CD8-positive, alpha-beta memory T cell (primary cell): ENCODE measurements at regions not wholly inside any gene's neighbourhood (a gene's known extent, or its start where the extent isn't known, plus 50 kb on each side); places are given as distances from the start of the nearest gene placed in this dataset.
"Not testable (repeated sequence)": the region's sequence is repeated elsewhere in the genome, so short reads cannot be mapped to it uniquely, and the experiment has no call there.

ENCODE experiments used
- CTCF ChIA-PET: fragments of 350-600 bp; sonication (Branson Sonifier 250); formaldehyde crosslinking; loops from one replicate; lab custom pipeline; 2021; ENCODE audit warnings: antibody characterized with exemption; lab: Charles Lee
- POLR2A ChIA-PET: fragments of 350-600 bp; sonication (Branson Sonifier 250); formaldehyde crosslinking; loops from one replicate; lab custom pipeline; 2021; ENCODE audit warnings: antibody characterized with exemption; lab: Charles Lee
- DNase-seq, 5 donors: peaks; one replicate each; pipeline versions ENCODE4 v3.0.0 to v3.0.0-alpha.2; 2020 to 2022; ENCODE audit warnings: mixed read lengths in 1 of 5
- H3K27ac ChIP-seq: one replicate; pipeline ENCODE4 v1.7.0; 2013; ENCODE audit warnings: low read depth, mild to moderate bottlenecking, low read length, moderate library complexity
- H3K27me3 ChIP-seq: 2 replicates; pipeline ENCODE4 v1.7.0; 2013; ENCODE audit warnings: low read length, mild to moderate bottlenecking; ENCODE audit not compliant: insufficient read depth, poor library complexity, severe bottlenecking
- H3K36me3 ChIP-seq: 2 replicates; pipeline ENCODE4 v1.7.0; 2013; ENCODE audit warnings: mild to moderate bottlenecking, low read length, moderate library complexity; ENCODE audit not compliant: insufficient read depth
- H3K4me1 ChIP-seq: 2 replicates; pipeline ENCODE4 v1.7.0; 2013; ENCODE audit warnings: mild to moderate bottlenecking, low read length, moderate library complexity; ENCODE audit not compliant: insufficient read depth
- H3K4me3 ChIP-seq: 2 replicates; pipeline ENCODE4 v1.7.0; 2013; ENCODE audit warnings: mild to moderate bottlenecking, low read length
- H3K9me3 ChIP-seq: 2 replicates; pipeline ENCODE4 v1.7.0; 2013; ENCODE audit warnings: mild to moderate bottlenecking, low read length
- H3K27ac Mint-ChIP-seq, 8 donors: one replicate each; pipeline ENCODE4 v1.8.0; 2020 to 2021; ENCODE audit warnings: mixed read lengths in 8 of 8, mild to moderate bottlenecking in 6 of 8, inconsistent platforms in 3 of 8, moderate library complexity in 3 of 8
- H3K27me3 Mint-ChIP-seq, 2 donors: one replicate each; pipeline ENCODE4 v1.8.0; 2020 to 2021; ENCODE audit warnings: mixed read lengths in 2 of 2, mild to moderate bottlenecking in 1 of 2, moderate library complexity in 1 of 2
- H3K36me3 Mint-ChIP-seq, 3 donors: one replicate each; pipeline ENCODE4 v1.8.0; 2020 to 2021; ENCODE audit warnings: mixed read lengths in 3 of 3, inconsistent platforms in 1 of 3, mild to moderate bottlenecking in 1 of 3
- H3K4me1 Mint-ChIP-seq, 3 donors: one replicate each; pipeline ENCODE4 v1.8.0; 2020 to 2021; ENCODE audit warnings: mixed read lengths in 3 of 3, inconsistent platforms in 1 of 3, mild to moderate bottlenecking in 1 of 3
- H3K4me3 Mint-ChIP-seq, 7 donors: one replicate each; pipeline ENCODE4 v1.8.0; 2020 to 2021; ENCODE audit warnings: mixed read lengths in 7 of 7, mild to moderate bottlenecking in 6 of 7, moderate library complexity in 4 of 7, inconsistent platforms in 2 of 7
- H3K9me3 Mint-ChIP-seq, 5 donors: one replicate each; pipeline ENCODE4 v1.8.0; 2020 to 2022; ENCODE audit warnings: mixed read lengths in 5 of 5, mild to moderate bottlenecking in 3 of 5, moderate library complexity in 2 of 5, inconsistent platforms in 1 of 5

DNA sequence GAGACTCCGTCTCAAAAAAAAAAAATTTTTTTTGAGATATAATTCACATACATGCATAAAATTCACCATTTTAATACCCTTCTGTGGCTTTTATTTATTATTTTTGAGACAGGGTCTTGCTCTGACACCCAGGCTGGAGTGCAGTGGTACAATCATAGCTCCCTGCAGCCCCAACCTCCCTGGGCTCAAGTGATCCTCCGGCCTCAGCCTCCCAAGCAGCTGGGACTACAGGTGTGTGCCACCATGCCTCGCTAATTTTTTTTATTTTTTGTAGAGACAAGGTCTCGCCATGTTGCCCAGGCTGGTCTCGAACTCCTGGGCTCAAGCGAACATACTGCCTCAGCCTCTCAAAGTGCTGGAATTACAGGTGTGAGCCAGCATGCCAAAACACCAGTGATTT is 305.9 kb downstream of the GOLGA6L6 start:
- H3K27ac Mint-ChIP-seq, CTCF ChIA-PET, H3K27me3 Mint-ChIP-seq: not testable (repeated sequence)

DNA sequence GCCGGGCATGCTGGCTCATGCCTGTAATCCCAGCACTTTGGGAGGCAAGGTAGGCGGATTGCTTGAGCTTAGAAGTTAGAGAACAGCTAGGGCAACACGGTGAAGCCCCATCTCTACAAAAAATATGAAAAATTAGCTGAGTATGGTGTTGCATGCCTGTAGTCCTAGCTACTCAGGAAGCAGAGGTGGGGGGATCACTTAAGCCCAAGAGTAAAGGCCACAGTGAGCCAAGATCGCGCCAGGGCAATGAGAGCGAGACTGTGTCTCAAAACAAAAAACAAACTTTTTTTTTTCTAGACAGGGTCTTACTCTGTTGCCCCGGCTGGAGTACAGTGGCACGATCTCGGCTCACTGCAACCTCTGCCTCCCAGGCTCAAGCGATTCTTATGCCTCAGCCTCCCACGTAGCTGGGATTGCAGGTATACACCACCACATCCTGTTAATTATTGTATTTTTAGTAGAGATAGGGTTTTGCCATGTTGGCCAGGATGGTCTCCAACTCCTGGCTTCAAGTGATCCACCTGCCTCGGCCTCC is 307.5 kb downstream of the GOLGA6L6 start:
- H3K27ac Mint-ChIP-seq, H3K4me3 ChIP-seq, H3K9me3 Mint-ChIP-seq, H3K9me3 ChIP-seq, H3K4me1 ChIP-seq, H3K27me3 Mint-ChIP-seq, H3K4me1 Mint-ChIP-seq, DNase-seq, H3K36me3 Mint-ChIP-seq, H3K27me3 ChIP-seq, H3K4me3 Mint-ChIP-seq, H3K36me3 ChIP-seq, CTCF ChIA-PET, POLR2A ChIA-PET, H3K27ac ChIP-seq: not testable (repeated sequence)

More for the DNA sequence above, 305.9 kb downstream of the GOLGA6L6 start:
- H3K9me3 ChIP-seq, H3K4me1 ChIP-seq, DNase-seq, H3K4me3 Mint-ChIP-seq, H3K36me3 ChIP-seq, POLR2A ChIA-PET, H3K4me1 Mint-ChIP-seq, H3K27me3 ChIP-seq, H3K9me3 Mint-ChIP-seq, H3K27ac ChIP-seq, H3K4me3 ChIP-seq, H3K36me3 Mint-ChIP-seq: not testable (repeated sequence)

DNA sequence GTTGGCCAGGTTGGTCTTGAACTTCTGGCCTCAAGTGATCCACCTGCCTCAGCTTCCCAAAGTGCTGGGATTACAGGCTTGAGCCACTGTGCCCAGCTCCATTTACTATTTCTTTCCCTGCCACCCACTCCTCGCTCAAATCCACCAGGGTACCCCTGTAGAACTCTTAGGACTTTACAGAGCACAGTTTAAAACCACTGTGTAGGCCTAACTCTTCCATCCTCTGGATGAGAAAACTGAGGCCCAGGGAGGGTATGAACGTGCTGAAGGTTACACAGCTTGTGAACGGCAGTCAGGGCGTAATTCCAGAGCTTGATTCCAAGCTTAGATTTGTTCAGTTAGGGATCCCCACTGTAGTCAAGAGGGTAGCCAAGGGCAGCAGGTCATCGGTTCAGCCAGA is 309.1 kb downstream of the GOLGA6L6 start:
- H3K4me3 Mint-ChIP-seq, H3K9me3 Mint-ChIP-seq, H3K27ac Mint-ChIP-seq, H3K36me3 Mint-ChIP-seq, CTCF ChIA-PET, POLR2A ChIA-PET, H3K27me3 ChIP-seq, H3K9me3 ChIP-seq, H3K4me3 ChIP-seq, DNase-seq, H3K4me1 ChIP-seq, H3K27ac ChIP-seq, H3K27me3 Mint-ChIP-seq, H3K4me1 Mint-ChIP-seq, H3K36me3 ChIP-seq: not testable (repeated sequence)

DNA sequence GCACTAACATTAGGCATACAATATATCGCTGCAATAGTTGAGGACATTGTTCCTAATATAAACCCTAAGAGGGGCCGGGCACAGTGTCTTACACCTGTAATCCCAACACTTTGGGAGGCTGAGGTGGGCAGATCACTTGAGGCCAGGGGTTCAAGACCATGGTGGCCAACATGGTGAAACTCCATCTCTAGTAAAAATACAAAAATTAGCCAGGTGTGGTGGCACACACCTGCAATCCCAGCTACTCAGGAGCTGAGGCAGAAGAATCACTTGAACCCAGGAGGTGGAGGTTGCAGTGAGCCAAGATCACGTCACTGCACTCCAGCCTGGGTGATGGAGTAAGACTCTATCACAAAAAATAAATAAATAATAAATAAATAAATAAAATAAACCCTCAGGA is 310.9 kb downstream of the GOLGA6L6 start:
- H3K9me3 ChIP-seq, H3K36me3 ChIP-seq, H3K4me1 ChIP-seq, H3K36me3 Mint-ChIP-seq, H3K4me3 Mint-ChIP-seq, H3K27me3 ChIP-seq, H3K4me1 Mint-ChIP-seq, H3K9me3 Mint-ChIP-seq, H3K27me3 Mint-ChIP-seq, H3K27ac Mint-ChIP-seq, CTCF ChIA-PET, H3K27ac ChIP-seq, DNase-seq, H3K4me3 ChIP-seq, POLR2A ChIA-PET: not testable (repeated sequence)

DNA sequence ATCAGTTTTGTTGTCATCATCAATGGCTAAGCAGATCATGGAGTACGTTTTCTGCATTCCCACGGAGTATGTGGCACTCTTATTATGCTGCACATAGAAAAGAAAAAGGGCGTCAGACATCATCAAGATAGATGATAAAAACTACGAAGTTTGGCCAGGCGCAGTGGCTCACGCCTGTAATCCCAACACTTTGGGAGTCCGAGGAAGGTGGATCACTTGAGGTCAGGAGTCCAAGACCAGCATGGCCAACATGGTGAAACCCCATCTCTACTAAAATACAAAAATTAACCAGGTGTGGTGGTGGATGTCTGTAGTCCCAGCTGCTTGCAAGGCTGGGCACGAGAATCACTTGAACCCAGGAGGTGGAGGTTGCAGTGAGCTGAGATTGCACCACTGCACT is 312.8 kb downstream of the GOLGA6L6 start:
- POLR2A ChIA-PET, DNase-seq, CTCF ChIA-PET, H3K27me3 Mint-ChIP-seq, H3K27ac ChIP-seq, H3K4me3 Mint-ChIP-seq, H3K27me3 ChIP-seq, H3K4me3 ChIP-seq, H3K9me3 ChIP-seq, H3K4me1 ChIP-seq, H3K36me3 Mint-ChIP-seq, H3K9me3 Mint-ChIP-seq, H3K36me3 ChIP-seq, H3K4me1 Mint-ChIP-seq: not testable (repeated sequence)
- peak overlapping the region in 4 of 8 donors; percentile 26 to 77 (median 58) for H3K27ac Mint-ChIP-seq

DNA sequence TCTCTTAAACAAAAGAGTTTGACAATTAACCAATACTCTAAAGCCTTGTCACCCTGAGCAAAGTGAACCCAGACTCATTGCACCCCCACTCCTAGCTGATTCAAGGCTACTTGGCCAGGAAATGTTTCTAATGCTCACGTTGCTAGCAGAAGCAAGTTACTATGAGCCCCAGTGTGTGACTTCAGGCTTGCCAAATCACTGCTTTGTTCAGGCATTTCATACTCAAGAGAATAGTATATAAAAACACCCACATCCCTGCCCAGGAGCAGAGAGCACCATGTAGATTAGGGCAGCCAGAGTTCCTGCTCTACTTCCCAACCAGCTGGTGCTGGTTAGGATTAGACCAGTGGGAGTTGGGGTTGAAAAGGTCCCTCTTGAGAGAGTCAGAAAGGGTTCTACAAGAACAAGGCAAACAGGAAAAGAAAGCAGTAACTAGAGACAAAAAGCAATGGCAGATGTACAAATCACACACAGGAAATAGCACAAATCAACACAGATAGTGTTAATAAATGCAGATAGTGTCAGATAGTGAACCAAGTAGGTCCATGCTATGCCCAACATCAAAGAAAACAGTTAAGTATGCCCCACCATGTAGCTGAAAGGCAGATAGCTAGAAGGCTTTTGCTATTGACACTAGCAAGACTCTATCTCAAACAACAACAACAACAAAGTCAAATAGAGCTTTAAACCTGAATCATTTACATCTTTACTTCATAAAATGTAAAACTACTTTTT is 314.3 kb downstream of the GOLGA6L6 start:
- H3K9me3 ChIP-seq, H3K27me3 ChIP-seq, H3K4me3 Mint-ChIP-seq, POLR2A ChIA-PET, H3K27ac Mint-ChIP-seq, H3K4me1 ChIP-seq, H3K36me3 Mint-ChIP-seq, H3K4me1 Mint-ChIP-seq, CTCF ChIA-PET, H3K27me3 Mint-ChIP-seq, H3K9me3 Mint-ChIP-seq, H3K36me3 ChIP-seq, H3K4me3 ChIP-seq: not testable (repeated sequence)
- DNase-seq = peak in 1 of 5 donors; percentile 50
- peak overlapping the region; percentile 3 for H3K27ac ChIP-seq

DNA sequence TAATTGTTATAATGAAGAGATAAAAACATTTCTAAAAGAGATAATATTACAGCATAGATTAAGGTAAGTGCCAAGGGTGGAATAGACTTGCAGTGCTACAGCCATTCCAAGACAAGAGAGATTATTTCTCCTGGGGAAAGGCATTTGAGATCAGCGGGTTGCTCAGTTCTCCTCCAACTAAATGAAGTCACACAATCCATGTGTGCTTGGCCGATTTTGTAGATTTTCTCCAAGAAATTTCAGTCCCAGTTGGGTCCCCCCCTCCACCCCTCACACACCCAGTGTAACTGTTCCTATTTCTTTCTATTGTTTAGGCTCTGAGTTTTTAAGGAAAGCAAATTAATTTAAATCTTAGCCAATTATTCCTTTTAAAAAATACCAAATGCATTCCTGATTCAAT is 315.1 kb downstream of the GOLGA6L6 start:
- H3K27ac ChIP-seq, H3K27me3 ChIP-seq, H3K4me3 Mint-ChIP-seq, DNase-seq, H3K27me3 Mint-ChIP-seq, H3K36me3 ChIP-seq, H3K9me3 Mint-ChIP-seq, H3K9me3 ChIP-seq, H3K4me1 ChIP-seq, H3K4me3 ChIP-seq, H3K36me3 Mint-ChIP-seq, CTCF ChIA-PET, POLR2A ChIA-PET, H3K27ac Mint-ChIP-seq, H3K4me1 Mint-ChIP-seq: not testable (repeated sequence)

DNA sequence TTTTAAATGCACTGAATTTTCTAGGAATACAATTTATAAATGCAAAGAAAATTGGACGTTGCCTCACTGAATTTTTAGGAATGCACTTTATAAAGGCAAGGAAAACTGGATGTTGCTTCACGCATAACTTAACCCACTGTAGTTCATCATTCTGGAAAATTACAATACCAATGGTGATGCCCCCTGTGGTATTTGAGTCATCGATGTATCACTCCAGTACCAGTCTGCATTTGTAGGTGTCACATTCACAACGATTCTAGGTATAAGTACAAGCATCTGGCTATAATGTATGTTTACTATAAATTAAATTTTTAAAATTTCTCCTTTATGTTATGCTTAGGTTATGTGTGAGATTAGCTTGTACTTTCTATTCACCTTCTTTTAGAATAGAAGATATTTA is 320.5 kb downstream of the GOLGA6L6 start:
- H3K27ac ChIP-seq, H3K27me3 Mint-ChIP-seq, H3K36me3 ChIP-seq, H3K4me3 ChIP-seq, H3K4me1 Mint-ChIP-seq, H3K36me3 Mint-ChIP-seq, POLR2A ChIA-PET, H3K27ac Mint-ChIP-seq, CTCF ChIA-PET, H3K27me3 ChIP-seq, H3K9me3 ChIP-seq, H3K4me3 Mint-ChIP-seq, H3K4me1 ChIP-seq, H3K9me3 Mint-ChIP-seq, DNase-seq: not testable (repeated sequence)

DNA sequence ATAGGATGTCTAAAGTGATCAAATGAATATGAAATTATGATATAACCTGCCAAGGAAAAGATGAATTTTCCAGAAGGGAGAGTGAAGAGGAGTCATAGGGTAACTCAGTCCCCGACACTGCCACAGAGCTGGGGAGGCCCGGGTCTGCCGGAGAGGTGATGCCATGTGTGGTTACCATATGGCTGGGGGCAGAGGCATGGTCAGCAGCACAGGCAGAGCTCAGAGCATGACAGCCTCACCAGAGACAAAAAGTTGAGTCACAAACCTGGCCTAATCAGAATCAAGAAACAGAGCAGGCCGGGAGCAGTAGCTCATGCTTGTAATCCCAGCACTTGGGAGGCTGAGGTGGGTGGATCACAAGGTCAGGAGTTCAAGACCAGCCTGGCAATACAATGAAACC is 322.4 kb downstream of the GOLGA6L6 start:
- H3K4me3 ChIP-seq, H3K27ac ChIP-seq, POLR2A ChIA-PET, H3K4me3 Mint-ChIP-seq, H3K4me1 Mint-ChIP-seq, H3K36me3 Mint-ChIP-seq, CTCF ChIA-PET, H3K27me3 Mint-ChIP-seq, H3K9me3 Mint-ChIP-seq, H3K4me1 ChIP-seq, H3K27me3 ChIP-seq, H3K36me3 ChIP-seq, H3K9me3 ChIP-seq, DNase-seq: not testable (repeated sequence)
- peak overlapping the region in 1 of 8 donors; percentile 69 for H3K27ac Mint-ChIP-seq
